AG08395 (cell line): ENCODE measurements at regions not wholly inside any gene's neighbourhood (a gene's known extent, or its start where the extent isn't known, plus 50 kb on each side); places are given as distances from the start of the nearest gene placed in this dataset.

Experiments
- DNase-seq: peaks from one replicate; pipeline ENCODE4 v3.0.0; 2012; ENCODE audit warnings: mixed read lengths, low spot score

DNA sequence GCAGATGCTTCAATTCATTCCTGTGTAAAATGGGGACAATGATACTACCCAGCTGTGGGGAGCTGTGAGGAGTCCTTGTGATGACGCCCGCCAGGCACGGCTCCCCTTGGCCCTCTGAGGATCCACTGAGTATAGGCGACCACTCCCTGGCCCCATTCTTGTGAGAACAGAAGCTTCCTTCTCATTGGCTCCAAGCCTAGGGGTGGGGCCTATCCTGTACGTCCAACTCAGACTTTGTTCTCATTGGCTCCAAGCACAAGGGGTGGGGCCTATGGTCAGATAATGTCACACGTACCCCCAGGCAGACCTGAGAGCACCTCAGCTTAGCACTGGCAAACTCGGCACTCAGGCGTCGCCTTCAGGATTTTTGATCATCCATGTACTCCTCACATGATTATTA lies 232.9 kb upstream of the MVB12B start:
- DNase-seq: no peak

DNA sequence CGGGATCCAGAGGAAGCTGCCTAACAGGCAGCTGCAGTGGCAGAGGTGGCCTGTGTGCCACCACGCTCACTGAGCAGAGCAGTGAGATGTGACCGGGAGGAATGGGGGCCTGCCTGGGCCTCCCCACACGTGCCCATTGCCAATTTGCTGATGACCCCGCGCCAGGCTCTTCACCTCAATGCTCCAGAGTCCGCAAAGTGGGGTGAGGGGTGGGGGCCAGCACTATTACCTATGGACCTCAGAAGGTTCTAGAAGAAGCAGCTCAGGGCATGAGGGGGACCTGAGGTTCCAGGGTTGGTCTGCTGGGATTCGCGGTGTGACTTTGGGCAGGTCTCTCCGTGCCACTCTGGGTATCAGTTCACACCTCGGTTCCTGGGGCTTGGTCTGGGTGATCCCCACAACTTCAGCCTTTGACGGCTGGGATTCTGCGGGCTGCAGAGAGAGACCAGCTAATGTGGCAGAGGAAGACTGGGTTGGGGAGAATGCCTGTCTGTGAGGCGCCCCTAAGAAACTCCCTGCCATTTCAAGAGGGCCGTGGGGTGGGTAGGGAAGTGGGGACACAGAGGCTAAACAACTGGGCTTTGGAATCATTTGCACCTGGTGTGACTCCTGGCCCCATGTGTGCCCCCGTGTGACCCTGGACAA lies 231.0 kb upstream of the MVB12B start:
- DNase-seq: no peak

GRCh38 chr9:126096340-126096739 lies 230.3 kb upstream of the MVB12B start:
- no peak for DNase-seq

GRCh38 chr9:126097679-126098078 lies 228.9 kb upstream of the MVB12B start:
- no peak for DNase-seq

GRCh38 chr9:126106404-126106803 lies 220.2 kb upstream of the MVB12B start:
- no peak for DNase-seq

GRCh38 chr9:126107693-126108092 lies 218.9 kb upstream of the MVB12B start:
- no peak for DNase-seq

- DNase-seq: peak; percentile 26
These were observed 218.4 kb upstream of the MVB12B start for GRCh38 chr9:126108240-126108639.

DNA sequence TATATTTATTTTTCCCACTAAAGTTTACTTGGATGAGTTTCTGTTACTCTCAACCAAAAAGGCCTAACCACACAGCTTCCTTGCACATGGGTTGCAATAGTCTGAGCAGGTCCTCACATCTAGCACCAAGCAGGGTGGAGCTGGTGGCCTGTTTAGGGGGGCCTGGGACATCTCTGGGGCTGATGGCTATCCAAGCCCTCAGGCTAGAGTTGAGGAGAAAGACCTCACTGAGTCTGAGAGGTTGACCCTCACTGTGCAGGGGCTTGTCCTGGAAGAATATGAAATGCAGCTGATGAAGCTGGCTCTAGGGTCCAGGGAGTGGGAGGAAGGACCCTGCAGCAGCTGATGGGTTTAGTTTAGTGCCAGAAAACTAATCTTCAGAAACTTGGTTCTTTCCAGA lies 217.1 kb upstream of the MVB12B start:
- DNase-seq: no peak

DNA sequence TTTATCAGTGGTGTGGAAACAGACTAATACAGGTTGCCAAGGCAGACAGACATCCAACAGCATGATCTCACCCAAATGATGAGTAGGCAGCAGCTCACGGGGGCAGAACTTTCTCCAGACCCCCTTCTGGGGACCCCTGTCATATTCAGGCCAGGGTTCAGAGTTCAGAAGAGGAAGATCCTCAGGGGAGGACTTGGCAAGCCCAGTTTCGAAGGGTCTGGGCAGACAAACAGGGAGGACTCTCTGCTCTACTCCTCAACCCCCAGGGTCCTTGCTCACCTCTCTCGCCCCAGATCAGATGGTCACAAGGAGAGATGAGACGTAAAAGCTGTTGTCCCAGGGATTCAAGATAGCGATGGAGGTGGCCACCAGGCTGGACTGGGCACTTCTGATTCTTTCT lies 215.1 kb upstream of the MVB12B start:
- no peak for DNase-seq

DNA sequence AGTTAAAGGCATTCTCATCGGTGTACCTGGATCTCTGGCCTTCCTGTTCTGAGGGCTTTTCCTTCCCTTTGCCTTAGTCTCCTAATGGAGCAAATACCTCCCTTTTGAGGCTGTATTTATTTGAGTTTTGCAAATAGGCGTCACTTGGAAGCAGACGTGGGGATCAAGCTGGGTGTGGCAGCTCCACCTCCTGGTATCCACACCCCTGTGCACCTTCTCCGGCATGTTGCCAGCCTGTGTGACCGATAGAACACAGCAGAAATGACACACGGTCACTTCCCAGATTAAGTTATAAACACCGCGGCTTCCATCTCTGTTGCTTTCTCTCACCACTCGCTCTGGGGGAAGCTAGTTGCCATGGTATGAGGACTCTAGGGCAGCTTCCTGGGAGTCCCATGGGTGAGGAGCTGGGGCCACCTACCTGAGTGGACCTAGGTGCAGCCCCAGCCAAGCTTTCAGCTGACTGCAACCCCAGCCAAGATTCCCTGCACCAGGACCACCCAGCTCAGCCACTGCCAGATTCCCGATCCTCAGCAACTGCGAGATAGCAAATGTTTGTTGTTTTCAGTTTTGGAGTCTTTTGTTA lies 214.4 kb upstream of the MVB12B start:
- DNase-seq: no peak

GRCh38 chr9:126113176-126113575 lies 213.5 kb upstream of the MVB12B start:
- no peak for DNase-seq

- no peak for DNase-seq
These were observed 212.7 kb upstream of the MVB12B start for GRCh38 chr9:126113756-126114408.

- DNase-seq: no peak
These were observed 212.2 kb upstream of the MVB12B start for GRCh38 chr9:126114409-126114760.

- no peak for DNase-seq
These were observed 211.7 kb upstream of the MVB12B start for GRCh38 chr9:126114850-126115460.

DNA sequence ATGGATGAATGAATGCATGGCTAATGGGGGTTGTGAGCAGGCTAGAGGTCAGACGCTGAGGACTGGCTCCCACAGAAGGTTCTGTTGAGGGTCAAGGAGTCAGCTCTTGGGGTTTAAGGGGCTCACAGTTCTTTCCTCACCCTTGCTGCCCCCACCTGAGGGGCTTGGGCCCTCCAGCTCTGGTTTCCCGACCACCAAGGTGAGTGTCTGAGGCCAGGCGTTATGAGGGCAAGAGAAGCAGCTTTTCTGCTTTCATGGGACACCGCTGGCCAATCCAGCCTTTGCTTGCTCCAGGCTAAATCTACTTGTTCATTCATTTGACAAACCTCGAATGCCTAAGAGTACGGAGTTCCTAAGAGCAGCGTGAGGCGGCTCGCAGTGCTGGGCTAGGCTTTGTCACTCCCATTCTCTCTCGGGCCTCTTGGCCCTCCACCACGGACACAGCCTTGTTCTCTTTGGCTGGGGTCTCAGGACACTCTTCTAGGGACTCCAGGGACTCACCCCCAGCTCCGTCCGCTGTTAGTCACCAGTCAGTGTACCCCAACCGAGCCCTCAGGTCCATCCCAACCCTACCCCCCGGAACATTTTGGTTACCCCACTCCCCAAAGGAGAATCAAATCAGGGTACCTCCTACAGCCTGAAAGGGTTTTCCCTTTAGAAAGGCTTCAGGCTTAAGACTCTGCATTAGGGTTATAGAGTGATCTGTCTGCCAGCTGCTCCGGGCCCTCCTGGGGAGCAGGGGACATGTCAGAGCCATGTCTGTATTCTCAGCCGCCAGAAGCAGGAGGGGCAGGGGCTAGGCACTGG lies 210.1 kb upstream of the MVB12B start:
- DNase-seq: no peak

GRCh38 chr9:126117158-126117425 lies 209.5 kb upstream of the MVB12B start:
- no peak for DNase-seq

DNA sequence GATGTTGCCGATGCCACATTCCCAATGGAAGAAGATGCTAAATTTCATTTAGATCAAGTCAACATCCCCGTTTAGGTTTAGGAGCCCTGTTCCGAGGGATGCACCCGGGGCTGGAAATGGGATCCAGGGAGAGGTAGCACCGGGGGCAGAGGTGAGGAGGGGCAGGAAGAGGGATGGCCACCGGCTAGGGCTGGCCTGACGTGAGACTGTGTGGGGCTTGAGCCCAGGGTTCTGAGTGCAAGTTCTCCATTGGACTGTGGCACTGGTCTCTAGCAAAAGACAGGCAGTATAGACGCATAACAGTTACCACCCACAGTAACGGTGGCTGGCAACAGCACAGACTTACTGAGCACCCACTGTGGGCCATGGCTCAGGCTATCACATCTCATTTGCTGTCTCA lies 209.0 kb upstream of the MVB12B start:
- no peak for DNase-seq

GRCh38 chr9:126119731-126120130 lies 206.9 kb upstream of the MVB12B start:
- DNase-seq: no peak

DNA sequence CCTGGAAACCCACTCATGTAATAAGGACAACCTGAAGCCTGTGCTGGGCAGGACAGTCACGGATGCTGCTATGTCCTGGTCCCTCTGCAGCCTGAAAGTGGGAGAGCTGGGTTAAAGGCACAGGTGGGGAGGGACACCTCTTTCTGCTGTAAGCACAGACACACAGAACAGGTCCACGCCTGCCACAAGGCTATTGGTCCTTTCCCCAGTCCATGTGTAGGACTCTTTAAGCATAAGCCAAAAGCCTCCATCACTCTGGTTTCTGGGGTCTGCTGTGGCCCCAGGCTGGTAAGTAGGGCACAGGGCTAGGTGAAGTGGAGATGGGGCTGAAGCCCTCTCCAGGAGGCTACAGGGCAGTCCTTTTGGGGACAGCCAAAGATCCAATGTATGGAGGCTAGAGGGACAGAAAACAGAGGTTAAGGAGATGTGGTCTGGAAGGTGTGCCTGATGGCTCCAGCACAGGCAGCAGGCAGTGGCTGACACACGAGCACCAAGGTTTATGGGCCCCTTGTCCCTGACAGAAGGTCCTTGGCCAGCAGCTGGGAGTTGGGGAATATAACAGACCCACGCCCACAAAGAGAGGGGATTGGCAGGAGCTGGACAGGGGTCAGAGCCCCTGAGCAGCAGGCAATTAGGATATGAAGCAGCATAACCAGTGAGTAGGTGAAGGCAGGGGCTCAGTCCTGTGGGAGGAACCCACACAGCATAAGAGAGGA lies 203.6 kb upstream of the MVB12B start:
- no peak for DNase-seq

- DNase-seq: no peak
These were observed 202.7 kb upstream of the MVB12B start for GRCh38 chr9:126123927-126124326.

DNA sequence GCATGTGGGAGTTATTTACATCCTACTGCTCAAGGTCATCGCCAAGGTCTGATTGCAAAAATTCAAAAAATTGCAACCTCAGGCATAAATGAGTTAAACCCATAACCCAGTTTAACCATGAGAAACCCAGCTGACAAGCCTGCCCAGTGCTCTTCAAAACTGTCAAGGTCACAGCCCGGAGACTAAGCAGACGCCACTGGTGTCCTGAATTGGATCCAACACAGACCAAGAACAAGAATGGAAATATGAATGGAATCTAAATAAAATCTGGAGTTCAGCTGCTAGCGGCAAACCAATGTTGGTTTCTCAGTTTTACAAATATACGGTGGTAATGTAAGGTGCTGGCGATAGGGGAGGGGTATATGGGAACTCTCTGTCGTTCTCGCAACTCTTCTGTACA lies 201.5 kb upstream of the MVB12B start:
- DNase-seq: no peak

GRCh38 chr9:126125577-126125976 lies 201.1 kb upstream of the MVB12B start:
- peak; percentile 27 for DNase-seq
